Stromal cell of bone marrow (primary cell): ENCODE measurements at regions not wholly inside any gene's neighbourhood (a gene's known extent, or its start where the extent isn't known, plus 50 kb on each side); places are given as distances from the start of the nearest gene placed in this dataset.

Source experiments
- DNase-seq: peaks from one replicate; pipeline ENCODE4 v3.0.0-alpha.2; 2012; ENCODE audit warnings: low read depth

DNA sequence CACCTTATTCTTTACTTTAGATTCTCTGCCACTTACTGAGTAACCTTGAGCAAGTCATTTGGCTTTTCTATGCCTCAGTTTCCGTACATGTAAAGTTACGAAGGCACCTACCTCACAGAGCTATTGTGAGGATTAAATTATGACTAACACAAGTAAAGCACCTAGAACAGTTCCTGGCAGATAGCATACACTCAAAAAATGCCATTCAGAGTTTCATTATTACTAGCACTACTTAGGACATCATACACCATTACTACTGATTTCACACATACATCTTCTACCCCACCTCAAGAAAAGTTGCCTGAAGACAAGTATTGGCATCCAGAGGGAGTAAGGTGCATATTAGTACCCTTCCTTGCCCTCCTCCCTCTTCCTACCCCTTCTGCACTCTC lies 107.8 kb downstream of the OGFRL1 start:
- DNase-seq: no peak

DNA sequence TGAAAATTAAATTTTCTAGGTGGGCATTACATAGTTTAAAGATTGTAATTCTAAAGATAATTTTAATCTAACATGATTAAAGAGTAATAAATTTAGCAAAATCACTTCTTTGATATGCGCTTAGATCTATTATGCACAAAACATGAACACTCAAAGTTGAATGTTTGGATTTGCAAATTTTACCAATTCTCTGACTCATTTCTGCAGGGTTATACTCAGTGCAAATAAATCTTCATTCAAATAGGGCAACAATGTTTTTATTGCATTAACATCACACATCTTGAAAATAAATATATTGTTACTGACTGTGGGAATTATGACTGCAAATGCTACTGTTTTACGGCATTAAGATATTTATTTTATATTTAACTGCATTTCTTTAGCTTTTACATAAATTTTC lies 110.7 kb downstream of the OGFRL1 start:
- DNase-seq: no peak

DNA sequence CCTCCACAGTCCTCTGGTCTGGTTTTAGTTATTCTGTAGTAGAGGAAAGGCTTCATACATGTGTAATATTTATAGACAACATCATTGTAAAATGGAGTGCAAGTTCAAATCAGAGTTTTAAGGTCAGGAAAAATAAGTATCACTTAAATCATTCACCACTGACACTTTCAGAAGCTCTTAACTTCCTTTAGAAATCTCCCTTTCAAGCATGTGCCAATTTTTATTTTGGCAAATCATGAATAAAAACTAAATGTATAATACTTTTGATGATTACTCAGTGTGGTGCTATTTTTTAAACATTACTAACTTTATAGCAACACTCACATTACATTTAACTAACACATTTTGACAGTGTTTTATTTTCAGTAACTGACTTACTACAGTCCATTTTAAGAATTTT lies 112.2 kb downstream of the OGFRL1 start:
- DNase-seq: no peak

DNA sequence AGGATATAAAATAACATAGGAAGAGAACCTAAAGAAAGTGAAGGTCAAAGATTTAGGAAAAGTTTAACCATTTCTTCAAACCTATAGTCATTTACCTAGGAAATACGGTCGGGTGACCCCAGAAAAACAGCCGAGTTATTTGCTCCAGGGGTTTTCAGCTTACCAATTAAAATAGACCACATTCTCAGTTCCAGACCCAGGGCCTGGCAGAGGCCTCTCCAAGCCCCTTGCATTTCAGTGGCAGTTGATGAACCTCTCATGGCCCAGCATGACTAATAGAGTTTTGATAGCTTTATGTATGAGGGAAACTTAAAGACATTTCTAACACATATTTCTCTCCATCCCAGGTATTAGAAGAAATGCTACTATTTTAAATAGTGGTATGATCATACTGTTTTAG lies 113.5 kb downstream of the OGFRL1 start:
- DNase-seq: no peak

DNA sequence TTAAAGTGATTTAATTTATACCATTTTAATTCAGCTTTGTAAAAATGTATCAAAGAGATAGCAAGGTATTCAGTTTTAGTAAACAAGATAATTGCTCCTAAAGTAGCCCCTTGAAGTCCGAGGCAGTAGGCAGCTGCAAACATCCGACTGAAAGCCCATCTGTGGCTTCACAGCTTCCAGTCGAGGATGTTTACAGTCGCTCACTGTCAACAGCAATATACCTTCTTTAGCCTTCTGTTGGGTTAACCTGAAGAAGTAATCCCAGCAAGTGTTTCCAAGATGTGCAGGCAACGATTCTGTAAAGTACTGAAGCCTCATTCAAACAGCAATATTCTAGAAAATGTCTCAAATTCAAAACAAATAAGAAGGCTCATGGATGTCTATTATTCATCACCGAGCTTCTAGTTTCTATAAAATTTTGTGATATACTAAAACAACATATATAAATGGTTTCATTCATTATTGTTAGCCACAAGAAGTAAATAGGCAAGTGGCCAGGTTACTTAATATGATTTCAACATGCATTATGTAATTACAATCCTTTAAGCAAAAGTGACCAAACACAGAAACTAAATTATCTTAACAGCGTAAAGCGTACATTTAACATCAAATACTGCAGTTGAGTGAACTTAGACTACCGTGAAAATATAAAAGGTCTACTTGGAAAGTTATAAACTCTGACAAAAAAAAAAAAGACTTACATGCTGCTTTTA lies 115.0 kb downstream of the OGFRL1 start:
- DNase-seq: no peak

DNA sequence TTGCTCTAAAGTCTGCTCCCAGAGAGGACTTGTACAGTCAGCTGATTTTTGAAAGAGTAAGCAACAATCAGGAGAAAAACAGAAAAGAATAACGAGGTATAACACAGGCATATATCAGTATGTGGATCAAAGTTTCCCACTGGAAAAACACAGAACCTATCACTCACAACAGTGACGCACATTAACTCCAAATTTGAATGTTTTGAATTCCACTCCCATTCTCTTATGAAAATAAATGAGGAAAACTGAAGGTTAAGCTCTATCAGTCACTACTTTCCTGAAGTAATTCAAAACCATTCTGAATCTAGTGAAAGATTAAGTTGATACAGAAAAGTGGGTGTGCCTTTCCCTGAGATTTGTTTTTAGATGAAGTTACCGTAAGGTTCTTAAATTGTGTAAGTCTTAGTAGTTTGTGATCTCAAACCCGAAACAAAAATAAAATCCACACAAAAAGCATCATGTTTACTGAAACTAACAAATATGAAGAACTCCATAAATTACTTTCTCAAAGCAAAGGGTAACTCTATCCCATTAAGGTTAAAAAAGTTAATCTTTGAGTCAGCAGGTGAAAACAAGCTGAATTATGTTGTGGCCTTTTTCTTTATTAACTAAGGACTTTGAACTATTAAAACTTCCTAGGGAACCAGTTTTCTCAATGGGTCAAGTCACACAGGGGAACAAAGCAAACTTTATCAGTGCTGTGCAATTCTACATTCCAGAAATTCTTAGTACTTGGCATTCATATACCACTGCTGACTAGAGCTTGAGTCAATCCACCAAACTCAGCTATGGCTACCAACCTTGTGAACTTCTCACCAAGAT lies 115.7 kb downstream of the OGFRL1 start:
- DNase-seq: peak; percentile 54

DNA sequence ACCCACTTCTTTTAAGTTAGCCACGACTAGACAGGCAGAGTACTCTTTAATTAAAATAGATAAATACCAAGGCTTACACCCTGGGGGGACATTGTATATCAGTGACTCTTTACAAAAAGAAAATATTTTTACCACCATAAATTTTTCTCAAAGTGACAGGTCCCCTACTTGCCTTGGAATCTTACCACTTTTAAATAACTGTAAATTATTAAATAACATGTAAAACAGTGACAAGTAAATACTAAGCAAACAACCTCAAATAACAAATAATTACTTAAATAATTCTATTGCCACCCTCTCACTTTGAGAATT lies 116.3 kb downstream of the OGFRL1 start:
- DNase-seq: no peak

DNA sequence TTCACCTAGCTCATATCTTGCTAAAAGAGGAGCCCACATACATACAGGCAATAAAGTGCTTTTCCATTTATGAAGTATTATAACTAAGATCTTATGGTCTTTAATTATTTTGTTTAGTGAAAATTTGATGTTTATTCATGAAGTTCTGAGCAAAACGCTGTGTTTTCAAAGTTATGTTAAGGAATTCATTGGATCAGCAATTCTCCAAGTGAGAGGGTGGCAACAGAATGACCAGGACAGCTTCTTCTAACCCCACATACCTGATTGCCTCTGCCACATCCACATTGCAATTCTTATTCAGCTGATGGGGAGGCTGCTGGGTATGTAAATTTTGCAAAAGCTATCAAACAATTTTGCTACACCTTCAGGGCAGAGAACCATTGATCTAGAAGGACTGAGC lies 116.8 kb downstream of the OGFRL1 start:
- DNase-seq: no peak

DNA sequence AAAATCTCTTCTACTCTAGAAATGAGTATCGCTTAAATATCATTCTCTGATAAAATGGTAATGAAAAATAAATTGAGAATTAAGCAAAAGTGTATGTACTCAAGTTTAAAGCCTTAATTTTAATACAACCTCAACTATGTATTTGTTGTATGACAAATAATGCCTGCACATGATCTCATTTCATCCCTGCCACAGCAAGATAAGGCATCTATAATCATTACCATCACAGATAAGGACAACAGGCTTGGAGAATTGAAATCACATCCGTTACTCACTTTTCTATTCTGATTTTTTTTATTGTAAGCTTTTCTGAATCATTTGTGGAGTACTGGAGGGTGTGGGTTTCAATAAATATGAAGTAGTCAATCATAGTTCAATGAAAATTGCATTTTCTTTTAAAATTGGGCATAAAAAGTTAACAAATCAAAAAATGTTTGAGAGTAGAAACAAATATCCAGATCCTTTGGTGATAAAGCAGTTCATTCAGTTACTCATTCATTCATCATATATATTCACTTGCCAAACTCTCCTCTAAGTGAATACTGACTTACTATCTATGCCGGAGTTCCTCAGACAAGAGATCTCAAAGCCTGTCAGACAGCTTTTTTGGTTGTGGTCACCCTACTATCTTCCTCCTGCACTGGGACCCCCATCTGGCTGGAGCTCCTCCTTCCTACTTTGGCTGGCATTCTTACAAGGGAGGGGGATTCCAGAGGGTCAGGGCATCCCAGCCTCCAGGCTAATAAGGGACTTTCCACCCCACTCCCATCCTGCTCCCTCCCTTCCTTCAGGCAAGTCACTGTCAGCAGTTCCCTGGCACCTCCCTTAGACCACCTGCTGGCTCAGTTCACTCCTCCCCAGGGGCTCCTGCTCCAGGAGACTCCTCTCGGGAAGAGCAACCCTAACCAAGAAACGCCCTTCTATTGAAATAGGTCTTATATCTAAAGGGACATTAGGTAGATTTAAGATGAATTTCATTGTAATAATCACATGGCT lies 118.6 kb downstream of the OGFRL1 start:
- DNase-seq: no peak

DNA sequence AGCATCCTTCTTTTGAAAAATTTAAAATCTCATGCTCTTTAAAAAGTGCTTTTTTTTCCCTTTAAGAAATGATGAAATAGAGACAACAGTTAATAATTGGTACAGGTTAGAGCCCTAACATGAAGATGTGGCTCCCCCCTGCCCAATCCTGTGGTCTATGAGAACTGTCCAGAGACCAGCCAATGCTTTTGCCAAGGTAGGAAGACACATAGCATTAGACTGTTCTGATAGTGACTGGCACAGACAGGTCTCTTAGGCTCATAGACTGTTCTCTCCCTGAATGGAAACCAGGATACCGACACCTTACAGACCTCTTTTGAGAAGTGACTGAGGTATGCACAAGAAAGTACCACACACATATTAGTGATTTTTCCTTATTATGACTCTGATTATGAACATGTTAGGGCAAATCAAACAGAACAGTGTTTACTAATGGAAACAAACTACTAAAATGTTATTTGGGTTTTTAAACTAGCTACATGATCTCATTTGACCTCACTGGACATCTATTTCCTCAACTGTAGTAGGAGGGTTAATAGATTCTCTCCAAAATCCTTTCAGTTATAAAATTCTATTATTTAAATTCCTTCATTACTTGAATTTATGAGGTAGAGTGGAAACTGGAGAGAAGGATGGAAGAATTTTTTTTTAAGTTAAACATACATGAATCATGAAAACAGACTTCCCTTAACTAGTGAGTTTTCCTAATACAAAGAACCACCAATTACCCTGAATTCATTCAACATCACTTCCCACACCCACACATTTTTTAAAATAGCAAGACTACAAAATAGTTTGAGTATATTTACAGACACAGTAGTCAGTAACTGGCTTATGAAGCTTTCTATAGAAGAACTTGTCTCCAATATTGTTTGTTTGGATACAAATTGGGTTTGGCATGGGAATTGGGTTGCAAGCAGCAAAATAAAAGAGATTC lies 120.4 kb downstream of the OGFRL1 start:
- DNase-seq: no peak

DNA sequence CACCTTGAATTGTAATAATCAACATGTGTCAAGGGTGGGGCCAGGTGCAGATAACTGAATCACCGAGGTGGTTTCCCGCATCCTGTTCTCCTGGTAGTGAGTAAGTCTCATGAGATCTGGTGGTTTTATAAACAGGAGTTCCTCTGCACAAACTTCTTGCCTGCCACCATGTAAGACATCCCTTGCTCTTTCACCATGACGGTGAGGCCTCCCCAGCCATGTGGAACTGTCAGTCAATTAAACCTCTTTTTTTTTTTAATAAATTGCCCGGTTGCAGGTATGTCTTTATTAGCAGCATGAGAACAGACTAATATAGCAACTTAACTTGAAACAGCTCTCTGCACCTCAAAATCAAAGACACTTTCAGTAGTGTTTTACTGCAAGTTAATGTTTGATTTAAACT lies 121.6 kb downstream of the OGFRL1 start:
- DNase-seq: no peak

DNA sequence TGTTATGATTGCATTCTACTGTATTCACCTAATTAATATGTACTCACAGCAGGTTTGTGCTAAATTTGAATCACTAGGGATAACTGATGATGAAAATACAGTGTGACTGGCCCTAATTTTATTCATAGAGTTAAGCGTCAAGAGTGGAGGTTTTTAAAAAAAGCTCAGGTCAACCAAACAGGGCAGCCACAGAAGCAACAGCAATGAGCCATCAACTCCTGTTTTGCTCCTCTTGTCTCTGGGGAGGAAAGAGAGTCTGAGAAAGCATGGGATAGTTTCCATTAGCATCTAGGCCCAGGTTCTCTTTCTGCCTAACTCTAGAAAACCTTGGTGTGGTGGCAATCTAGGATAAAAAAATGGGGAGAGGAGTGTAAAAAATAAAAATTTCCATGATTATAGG lies 122.1 kb downstream of the OGFRL1 start:
- DNase-seq: no peak

DNA sequence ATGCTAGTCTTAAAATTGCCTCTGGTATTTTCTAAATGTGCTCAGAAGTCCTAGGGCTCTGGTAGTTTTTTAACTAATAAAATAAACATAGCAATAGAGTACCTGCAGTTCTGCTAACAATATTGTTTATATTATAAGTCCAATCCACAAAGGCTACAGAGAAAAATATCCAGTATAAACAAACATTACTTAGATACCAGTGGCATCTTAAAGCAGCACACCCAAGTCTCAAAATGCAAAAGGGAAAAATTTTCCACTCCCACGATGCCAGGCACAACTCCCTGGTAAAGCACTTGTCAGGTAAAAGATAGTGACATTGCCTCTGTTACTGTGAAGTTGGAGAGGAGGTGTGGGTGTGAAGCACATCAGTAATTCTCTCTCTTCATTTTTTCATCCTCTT lies 123.3 kb downstream of the OGFRL1 start:
- no peak for DNase-seq

DNA sequence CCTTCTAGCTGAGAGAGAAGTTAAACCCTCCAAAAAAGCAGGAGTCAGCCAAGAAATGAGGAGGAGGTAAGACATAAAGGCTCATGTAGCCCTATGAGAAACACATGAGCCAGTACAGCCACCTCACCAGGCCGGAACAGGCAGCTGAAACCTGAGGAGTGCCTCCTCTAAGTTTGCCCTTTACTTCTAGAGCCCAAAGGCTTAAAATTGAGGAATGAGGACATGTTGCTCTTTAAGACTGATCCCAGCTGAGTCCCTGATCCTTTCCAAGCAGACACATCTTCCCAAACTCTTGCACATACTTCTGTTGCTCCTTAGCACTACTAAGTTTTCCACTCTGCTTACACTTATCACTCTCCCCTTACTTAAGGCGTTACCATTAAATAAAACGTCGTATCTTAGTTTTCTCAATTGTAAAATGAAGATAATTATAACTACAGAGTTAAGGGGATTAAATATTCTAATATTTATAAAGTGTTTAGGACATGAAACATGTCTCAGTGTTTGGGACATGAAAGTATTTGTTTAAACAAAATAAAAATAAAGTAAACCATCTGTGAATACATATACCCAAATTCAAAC lies 124.0 kb downstream of the OGFRL1 start:
- DNase-seq: no peak

DNA sequence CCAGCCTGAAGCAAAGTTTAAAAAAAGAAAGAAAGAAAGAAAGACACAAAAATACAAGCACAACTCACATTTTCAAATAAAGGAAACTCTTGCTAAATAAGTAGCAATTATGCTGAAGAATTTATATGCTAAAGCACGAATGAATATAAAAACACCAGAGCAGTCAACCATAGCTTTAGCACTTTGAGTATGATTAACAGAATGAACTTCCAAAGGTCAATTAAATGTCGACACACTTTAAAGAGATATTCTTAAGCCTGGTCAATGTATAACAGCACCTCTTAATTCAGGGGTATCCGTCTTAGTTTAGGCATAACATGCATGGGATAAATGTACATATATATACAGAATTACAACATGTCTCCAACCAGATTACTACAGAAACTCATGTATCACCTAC lies 125.9 kb downstream of the OGFRL1 start:
- DNase-seq: no peak

DNA sequence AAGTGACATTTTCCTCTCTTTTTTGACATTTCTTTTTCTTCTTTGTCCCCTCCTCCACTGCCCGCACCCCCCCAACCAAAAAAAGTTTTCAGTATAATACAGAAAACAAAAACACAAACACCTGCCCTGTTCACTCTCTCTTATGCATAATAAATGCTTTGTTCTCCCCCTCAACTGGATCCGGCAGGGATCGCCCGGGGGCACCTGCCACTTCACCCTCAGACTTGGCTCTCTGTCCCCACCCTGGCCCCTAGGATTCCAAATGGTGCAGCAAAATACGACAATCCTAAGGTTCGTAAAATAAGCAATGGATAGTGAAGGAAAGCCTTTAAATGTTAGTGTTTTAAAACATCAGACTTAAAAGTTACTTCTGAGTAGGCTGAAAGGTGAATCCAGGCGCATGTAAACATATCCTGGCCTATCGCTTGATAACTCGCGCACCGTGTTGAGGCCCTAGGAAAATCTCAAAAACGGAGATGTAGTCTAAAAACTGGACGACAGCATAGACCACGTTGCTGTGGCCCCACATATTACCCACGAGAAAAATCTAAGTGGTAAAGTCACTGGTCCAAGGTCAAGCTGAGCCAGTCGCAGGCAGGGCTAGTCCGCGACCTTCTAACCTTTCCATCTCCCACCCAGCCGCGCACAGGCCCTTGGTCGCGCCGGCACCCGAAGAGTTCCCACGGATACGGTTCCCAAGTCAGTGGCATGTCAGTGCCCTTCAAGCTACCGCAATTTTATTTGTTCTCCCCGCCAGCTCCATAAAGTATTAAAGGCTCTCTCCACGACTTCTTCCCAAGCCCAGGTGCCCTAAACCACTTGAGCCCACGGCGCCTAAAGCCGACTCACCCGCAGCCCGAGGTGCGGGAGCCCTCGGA lies 130.8 kb downstream of the OGFRL1 start:
- no peak for DNase-seq

DNA sequence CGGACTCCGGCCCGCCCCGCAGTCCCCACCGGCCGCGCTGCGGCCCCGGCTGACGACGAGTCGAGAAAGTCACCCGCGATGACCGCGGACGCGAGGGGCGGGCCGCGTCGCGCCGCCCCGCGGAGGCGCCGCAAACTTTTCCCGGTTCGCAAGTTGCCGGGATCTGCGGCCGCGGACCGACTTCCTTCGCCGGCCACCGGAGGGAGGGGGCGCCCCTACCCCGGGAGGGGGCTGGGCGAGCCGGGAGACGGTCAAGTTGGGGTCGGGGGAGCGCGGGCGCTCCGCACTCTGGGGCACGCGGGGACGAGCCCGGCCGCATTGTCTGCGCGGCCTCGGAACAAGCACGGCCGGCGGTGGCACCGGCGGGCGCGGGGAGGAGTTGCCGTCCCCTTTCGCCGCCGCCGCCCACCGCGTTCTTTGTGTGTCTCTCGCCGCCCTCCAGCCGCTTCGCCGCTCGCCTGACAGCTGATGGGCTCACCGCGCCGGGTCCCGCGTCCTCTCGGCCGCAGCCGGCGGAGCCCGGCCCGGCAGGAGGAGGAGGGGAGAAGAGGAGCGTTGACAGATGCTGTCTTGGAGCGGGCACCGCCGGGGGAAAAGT lies 131.6 kb downstream of the OGFRL1 start:
- DNase-seq: no peak

DNA sequence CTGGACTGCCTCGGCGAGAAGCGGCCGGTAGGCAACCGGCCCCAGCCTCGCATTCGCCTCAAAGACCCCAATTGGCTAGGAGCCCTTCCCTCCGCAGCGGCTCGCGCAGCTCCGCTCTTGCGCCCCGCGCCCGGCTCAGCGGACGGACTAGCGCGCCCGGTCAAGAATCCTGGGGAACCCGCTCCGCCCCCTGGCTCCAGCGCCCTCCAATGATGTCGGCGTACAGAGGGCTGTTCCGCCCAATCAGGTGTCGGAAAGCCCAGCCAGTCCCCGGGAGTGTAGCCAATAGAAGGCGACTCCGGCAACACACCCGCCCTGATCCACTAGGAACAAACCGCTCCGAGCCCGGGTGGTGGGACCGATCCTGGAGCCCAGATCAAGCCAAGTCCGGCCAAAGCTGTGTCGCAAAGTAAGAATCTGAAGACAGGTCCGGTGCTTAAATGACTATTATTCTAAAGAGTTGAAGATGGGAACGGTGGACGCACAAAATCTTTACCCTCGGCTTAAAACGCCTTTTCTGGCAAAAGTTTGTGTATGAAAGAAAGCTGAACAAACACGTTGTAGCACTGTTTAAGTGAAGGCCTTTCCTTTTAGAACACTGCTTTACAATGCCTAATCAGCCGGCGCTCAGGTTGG lies 132.2 kb downstream of the OGFRL1 start:
- DNase-seq: peak; percentile 96

DNA sequence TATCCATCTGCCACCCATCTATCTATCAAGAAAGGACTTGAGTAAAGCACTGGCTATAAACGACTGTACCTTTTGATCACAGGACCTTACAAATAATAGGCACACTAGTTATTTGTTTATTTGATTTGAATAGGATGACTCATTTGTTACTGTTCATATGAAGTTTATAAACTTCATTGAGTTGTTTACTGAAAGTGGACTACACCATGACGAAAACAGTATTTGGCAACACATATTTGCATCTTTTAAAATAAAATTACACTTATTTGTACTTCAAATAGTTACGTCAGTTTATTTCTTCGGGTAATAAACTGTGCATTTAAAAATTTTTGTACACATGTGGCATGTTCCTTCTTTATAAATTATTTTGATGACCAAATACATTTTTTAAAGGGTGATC lies 133.0 kb downstream of the OGFRL1 start:
- no peak for DNase-seq
